ENCODE measurements at regions not wholly inside any gene's neighbourhood (a gene's known extent, or its start where the extent isn't known, plus 50 kb on each side); places are given as distances from the start of the nearest gene placed in this dataset.

DNA sequence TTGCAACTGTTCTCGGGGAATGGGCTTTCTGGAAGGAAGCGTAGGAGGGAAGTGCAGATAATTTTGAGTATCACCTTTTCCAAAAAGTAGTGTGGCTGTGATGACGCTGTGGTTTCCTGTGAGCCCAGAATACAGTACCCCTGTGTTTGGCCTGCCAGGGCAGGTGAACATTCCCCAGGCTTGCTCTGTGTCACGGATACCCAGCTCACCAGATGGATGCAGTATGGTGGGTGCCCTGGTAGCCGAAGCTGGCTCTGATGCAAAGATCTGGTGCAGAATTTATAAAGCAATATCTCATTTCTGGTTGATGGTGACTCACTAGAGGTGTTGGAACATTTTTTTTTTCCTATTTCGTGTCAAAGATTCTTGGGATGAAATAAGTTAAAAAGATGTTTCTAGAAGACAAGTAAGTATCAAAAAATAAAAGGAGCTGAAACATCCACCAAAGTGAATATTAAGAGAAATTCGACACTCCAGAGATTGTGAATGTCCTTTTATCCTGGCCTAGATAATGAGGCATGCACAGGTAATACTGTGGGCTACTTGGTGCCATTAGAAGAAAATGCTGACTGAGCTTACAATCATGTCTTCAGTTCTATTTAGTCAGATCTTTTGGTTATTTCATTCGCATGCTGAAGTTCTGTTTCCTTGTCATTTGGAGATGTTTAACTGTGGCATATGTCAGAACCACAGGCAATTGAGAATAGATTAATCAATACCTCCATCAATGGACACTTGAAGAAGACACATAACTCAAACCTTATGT lies 200.1 kb downstream of the GADD45G start:
- Histone ChIP-seq H3K4me2 (ENCODE audit: low read length, poor library complexity, severe bottlenecking) (no peak overlapping the region), H3K79me1 (replicated peaks; ENCODE audit: low read length, poor library complexity, severe bottlenecking) (no peaks in the 10 kb centered on the region), H2BK15ac (ENCODE audit: low read depth, poor library complexity, severe bottlenecking) (no peak overlapping the region), H3K36me3 (ENCODE audit: control insufficient read depth in 1 of 2, insufficient read depth in 2 of 2, low read depth in 1 of 2, low read length in 2 of 2) (no peaks in the 10 kb centered on the region), H2BK12ac (ENCODE audit: low read length in 2 of 2) (no peak overlapping the region), H3K27ac (ENCODE audit: low read length, poor library complexity, severe bottlenecking) (no peak overlapping the region), H3K4me1 (ENCODE audit: control insufficient read depth, insufficient read depth, low read depth, low read length) (peaks cover 32% of the 10 kb centered on the region), H3K27me3 (ENCODE audit: control insufficient read depth in 1 of 2, insufficient read depth in 1 of 2, low read length in 2 of 2) (peaks cover 7 to 15% of the 10 kb centered on the region in 2 experiments), H4K8ac (ENCODE audit: low read length) (no peak overlapping the region), H2AK5ac (ENCODE audit: low read length, severe bottlenecking) (no peak overlapping the region), H3K4me3 (ENCODE audit: insufficient read depth in 1 of 2, low read depth in 1 of 2, low read length in 2 of 2) (no peak overlapping the region), H3K9me3 (ENCODE audit: control insufficient read depth, low read length) (no peaks in the 10 kb centered on the region), H3K4ac (ENCODE audit: low read depth in 1 of 2, low read length in 2 of 2) (no peak overlapping the region), H4K91ac (ENCODE audit: low read length) (no peak overlapping the region), H2AFZ (ENCODE audit: low read depth, low read length) (no peak overlapping the region), H3K18ac (ENCODE audit: low read depth in 1 of 2, low read length in 2 of 2) (no peak overlapping the region), H3K14ac (ENCODE audit: low read length in 2 of 2) (no peak overlapping the region), H2BK120ac (ENCODE audit: low read depth, low read length) (no peak overlapping the region), H2BK5ac (ENCODE audit: low read depth, low read length, poor library complexity, severe bottlenecking) (no peak overlapping the region), H3K9ac (ENCODE audit: low read length) (no peak overlapping the region), H3K23ac (ENCODE audit: low read length in 2 of 2) (no peak overlapping the region)
- 84% methylated on average over 7 of the region's 8 CpGs for WGBS
- DNase-seq, result no peak

GRCh38 chr9:89805571-89806292 lies 200.9 kb downstream of the GADD45G start:
- no peak overlapping the region for H3K9ac ChIP-seq (ENCODE audit: low read length)
- no peak overlapping the region for H2BK5ac ChIP-seq (ENCODE audit: low read depth, low read length, poor library complexity, severe bottlenecking)
- no peak overlapping the region for H3K4me2 ChIP-seq (ENCODE audit: low read length, poor library complexity, severe bottlenecking)
- WGBS, result 92% methylated on average over 10 of the region's 10 CpGs
- no peak overlapping the region for H3K27ac ChIP-seq (ENCODE audit: low read length, poor library complexity, severe bottlenecking)
- no peak overlapping the region for H3K18ac ChIP-seq (ENCODE audit: low read depth in 1 of 2, low read length in 2 of 2)
- no peaks in the 10 kb centered on the region for H3K9me3 ChIP-seq (ENCODE audit: control insufficient read depth, low read length)
- peak; percentile 9 for DNase-seq
- H2BK15ac ChIP-seq (ENCODE audit: low read depth, poor library complexity, severe bottlenecking), result no peak overlapping the region
- peaks cover 34% of the 10 kb centered on the region for H3K4me1 ChIP-seq (ENCODE audit: control insufficient read depth, insufficient read depth, low read depth, low read length)
- H3K14ac ChIP-seq (ENCODE audit: low read length in 2 of 2), result no peak overlapping the region
- H3K79me1 ChIP-seq (replicated peaks; ENCODE audit: low read length, poor library complexity, severe bottlenecking), result no peaks in the 10 kb centered on the region
- H3K4ac ChIP-seq (ENCODE audit: low read depth in 1 of 2, low read length in 2 of 2), result no peak overlapping the region
- H3K23ac ChIP-seq (ENCODE audit: low read length in 2 of 2), result no peak overlapping the region
- no peak overlapping the region for H4K91ac ChIP-seq (ENCODE audit: low read length)
- no peak overlapping the region for H4K8ac ChIP-seq (ENCODE audit: low read length)
- no peaks in the 10 kb centered on the region for H3K36me3 ChIP-seq (ENCODE audit: control insufficient read depth in 1 of 2, insufficient read depth in 2 of 2, low read depth in 1 of 2, low read length in 2 of 2)
- no peak overlapping the region for H2BK120ac ChIP-seq (ENCODE audit: low read depth, low read length)
- no peak overlapping the region for H2AFZ ChIP-seq (ENCODE audit: low read depth, low read length)
- no peak overlapping the region for H3K4me3 ChIP-seq (ENCODE audit: insufficient read depth in 1 of 2, low read depth in 1 of 2, low read length in 2 of 2)
- no peak overlapping the region for H2BK12ac ChIP-seq (ENCODE audit: low read length in 2 of 2)
- peak overlapping the region; percentile 16 for H2AK5ac ChIP-seq (ENCODE audit: low read length, severe bottlenecking)
- H3K27me3 ChIP-seq (ENCODE audit: control insufficient read depth in 1 of 2, insufficient read depth in 1 of 2, low read length in 2 of 2), result peaks cover 7 to 23% of the 10 kb centered on the region in 2 experiments

- Histone ChIP-seq H2BK15ac (ENCODE audit: low read depth, poor library complexity, severe bottlenecking) (no peak overlapping the region), H3K27me3 (ENCODE audit: control insufficient read depth in 1 of 2, insufficient read depth in 1 of 2, low read length in 2 of 2) (peaks cover 7 to 30% of the 10 kb centered on the region in 2 experiments), H3K27ac (ENCODE audit: low read length, poor library complexity, severe bottlenecking) (no peak overlapping the region), H3K18ac (ENCODE audit: low read depth in 1 of 2, low read length in 2 of 2) (no peak overlapping the region), H3K4me2 (ENCODE audit: low read length, poor library complexity, severe bottlenecking) (no peak overlapping the region), H3K9ac (ENCODE audit: low read length) (no peak overlapping the region), H4K8ac (ENCODE audit: low read length) (no peak overlapping the region), H3K9me3 (ENCODE audit: control insufficient read depth, low read length) (no peaks in the 10 kb centered on the region), H3K4me1 (ENCODE audit: control insufficient read depth, insufficient read depth, low read depth, low read length) (peaks cover 42% of the 10 kb centered on the region), H4K91ac (ENCODE audit: low read length) (peak overlapping the region; percentile 55), H3K4me3 (ENCODE audit: insufficient read depth in 1 of 2, low read depth in 1 of 2, low read length in 2 of 2) (no peak overlapping the region), H3K4ac (ENCODE audit: low read depth in 1 of 2, low read length in 2 of 2) (no peak overlapping the region), H2BK12ac (ENCODE audit: low read length in 2 of 2) (peak overlapping the region in 1 of 2 experiments; percentile 10), H3K79me1 (replicated peaks; ENCODE audit: low read length, poor library complexity, severe bottlenecking) (no peaks in the 10 kb centered on the region), H2BK5ac (ENCODE audit: low read depth, low read length, poor library complexity, severe bottlenecking) (peak overlapping the region; percentile 20), H3K23ac (ENCODE audit: low read length in 2 of 2) (no peak overlapping the region), H3K14ac (ENCODE audit: low read length in 2 of 2) (no peak overlapping the region), H2AFZ (ENCODE audit: low read depth, low read length) (no peak overlapping the region), H3K36me3 (ENCODE audit: control insufficient read depth in 1 of 2, insufficient read depth in 2 of 2, low read depth in 1 of 2, low read length in 2 of 2) (no peaks in the 10 kb centered on the region), H2AK5ac (ENCODE audit: low read length, severe bottlenecking) (peak overlapping the region; percentile 11), H2BK120ac (ENCODE audit: low read depth, low read length) (no peak overlapping the region)
- peak; percentile 36 for DNase-seq
- WGBS, result 70% methylated on average over 4 of the region's 4 CpGs
Observed at GRCh38 chr9:89806371-89807100, 201.7 kb downstream of the GADD45G start.

GRCh38 chr9:89807101-89807395 lies 202.2 kb downstream of the GADD45G start:
- Histone ChIP-seq H3K27ac (ENCODE audit: low read length, poor library complexity, severe bottlenecking) (no peak overlapping the region), H2AFZ (ENCODE audit: low read depth, low read length) (no peak overlapping the region), H3K4me1 (ENCODE audit: control insufficient read depth, insufficient read depth, low read depth, low read length) (peaks cover 44% of the 10 kb centered on the region), H2BK15ac (ENCODE audit: low read depth, poor library complexity, severe bottlenecking) (no peak overlapping the region), H2BK5ac (ENCODE audit: low read depth, low read length, poor library complexity, severe bottlenecking) (no peak overlapping the region), H3K9me3 (ENCODE audit: control insufficient read depth, low read length) (no peaks in the 10 kb centered on the region), H3K9ac (ENCODE audit: low read length) (no peak overlapping the region), H2AK5ac (ENCODE audit: low read length, severe bottlenecking) (peak overlapping the region; percentile 51), H4K91ac (ENCODE audit: low read length) (peak overlapping the region; percentile 55), H3K27me3 (ENCODE audit: control insufficient read depth in 1 of 2, insufficient read depth in 1 of 2, low read length in 2 of 2) (peaks cover 7 to 29% of the 10 kb centered on the region in 2 experiments), H2BK120ac (ENCODE audit: low read depth, low read length) (no peak overlapping the region), H3K79me1 (replicated peaks; ENCODE audit: low read length, poor library complexity, severe bottlenecking) (no peaks in the 10 kb centered on the region), H3K4ac (ENCODE audit: low read depth in 1 of 2, low read length in 2 of 2) (no peak overlapping the region), H3K18ac (ENCODE audit: low read depth in 1 of 2, low read length in 2 of 2) (no peak overlapping the region), H4K8ac (ENCODE audit: low read length) (no peak overlapping the region), H3K4me2 (ENCODE audit: low read length, poor library complexity, severe bottlenecking) (no peak overlapping the region), H3K36me3 (ENCODE audit: control insufficient read depth in 1 of 2, insufficient read depth in 2 of 2, low read depth in 1 of 2, low read length in 2 of 2) (no peaks in the 10 kb centered on the region), H3K23ac (ENCODE audit: low read length in 2 of 2) (no peak overlapping the region), H2BK12ac (ENCODE audit: low read length in 2 of 2) (no peak overlapping the region), H3K14ac (ENCODE audit: low read length in 2 of 2) (no peak overlapping the region), H3K4me3 (ENCODE audit: insufficient read depth in 1 of 2, low read depth in 1 of 2, low read length in 2 of 2) (no peak overlapping the region)
- WGBS, result 93% methylated on average over 5 of the region's 5 CpGs
- no peak for DNase-seq
